Neural progenitor cell (in vitro differentiated cells): ENCODE measurements at regions not wholly inside any gene's neighbourhood (a gene's known extent, or its start where the extent isn't known, plus 50 kb on each side); places are given as distances from the start of the nearest gene placed in this dataset.
A peak's percentile ranks its signal among the peaks of the same experiment; 100 is the strongest.
"Not testable (repeated sequence)": the region's sequence is repeated elsewhere in the genome, so short reads cannot be mapped to it uniquely, and the experiment has no call there.

ENCODE experiments used
- DNase-seq: peaks from one replicate; pipeline ENCODE4 v3.0.0-alpha.2; 2016; ENCODE audit warnings: low spot score
- H2AFZ ChIP-seq: fragments of 200-600 bp; sonication (generic); replicated peaks from 2 replicates; pipeline ENCODE4 v1.6.1; 2016; ENCODE audit warnings: antibody characterized with exemption
- H3F3A ChIP-seq: fragments of 200-600 bp; sonication (generic); 2 replicates; pipeline ENCODE4 v1.6.1; 2016; ENCODE audit warnings: antibody characterized with exemption, low read depth
- H3K27ac ChIP-seq: fragments of 200-600 bp; sonication (generic); 2 replicates; pipeline ENCODE4 v1.5.1; 2016; ENCODE audit warnings: mild to moderate bottlenecking
- H3K27me3 ChIP-seq: fragments of 200-600 bp; sonication (generic); 2 replicates; pipeline ENCODE4 v1.6.1; 2016; ENCODE audit warnings: mild to moderate bottlenecking, moderate library complexity
- H3K36me3 ChIP-seq: fragments of 200-600 bp; sonication (generic); 2 replicates; pipeline ENCODE4 v1.5.1; 2016
- H3K4me1 ChIP-seq: fragments of 200-600 bp; sonication (generic); 2 replicates; pipeline ENCODE4 v1.6.1; 2016; ENCODE audit warnings: mixed run types
- H3K4me2 ChIP-seq: fragments of 200-600 bp; sonication (generic); 2 replicates; pipeline ENCODE4 v1.6.1; 2016
- H3K4me3 ChIP-seq: fragments of 200-600 bp; sonication (generic); 2 replicates; pipeline ENCODE4 v1.5.1; 2016
- H3K79me2 ChIP-seq: fragments of 200-600 bp; sonication (generic); 2 replicates; pipeline ENCODE4 v1.6.1; 2016; ENCODE audit warnings: low read depth
- H3K9ac ChIP-seq: fragments of 200-600 bp; sonication (generic); 2 replicates; pipeline ENCODE4 v1.6.1; 2016
- H3K9me3 ChIP-seq: fragments of 200-600 bp; sonication (generic); 2 replicates; pipeline ENCODE4 v1.5.1; 2016; ENCODE audit warnings: low read depth
- H4K20me1 ChIP-seq: fragments of 200-600 bp; sonication (generic); 2 replicates; pipeline ENCODE4 v1.6.1; 2016; ENCODE audit warnings: low read depth
- H3K27ac Mint-ChIP-seq: 3 replicates; pipeline ENCODE4 v1.8.0; 2021; ENCODE audit warnings: mixed read lengths
- H3K27me3 Mint-ChIP-seq: 2 replicates; pipeline ENCODE4 v1.8.0; 2022; ENCODE audit warnings: low read depth, mild to moderate bottlenecking, inconsistent platforms, moderate library complexity, mixed read lengths; ENCODE audit not compliant: insufficient read depth
- H3K36me3 Mint-ChIP-seq: 3 replicates; pipeline ENCODE4 v1.8.0; 2021; ENCODE audit warnings: mixed read lengths
- H3K4me1 Mint-ChIP-seq: 3 replicates; pipeline ENCODE4 v1.8.0; 2021; ENCODE audit warnings: mixed read lengths
- H3K4me3 Mint-ChIP-seq: 3 replicates; pipeline ENCODE4 v1.8.0; 2021; ENCODE audit warnings: mild to moderate bottlenecking, moderate library complexity, mixed read lengths
- H3K9me3 Mint-ChIP-seq: 3 replicates; pipeline ENCODE4 v1.8.0; 2020; ENCODE audit warnings: mixed read lengths

DNA sequence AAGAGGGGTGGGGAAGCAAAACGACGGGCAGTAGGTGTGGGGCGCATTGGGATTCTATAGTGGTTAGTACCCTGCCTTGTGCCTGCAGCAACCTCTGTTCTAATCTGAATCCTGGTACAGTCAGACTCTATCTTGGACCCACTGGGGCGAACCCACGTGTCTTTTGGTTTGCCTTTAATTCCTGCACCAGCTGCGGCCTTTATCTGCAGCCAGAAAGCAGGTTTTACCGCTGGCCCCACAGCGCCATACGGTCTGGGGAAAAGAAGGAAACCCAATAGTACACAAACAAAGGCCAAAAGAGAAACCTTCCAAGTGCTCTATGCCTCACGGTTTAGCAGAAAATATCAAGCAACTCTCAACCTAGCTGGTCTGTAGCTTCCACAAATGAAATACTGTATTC is 118.2 kb downstream of the PPIAL4A start:
- H3K9me3 Mint-ChIP-seq, H3K4me2 ChIP-seq, H3K9me3 ChIP-seq, H3K27ac ChIP-seq, H3K36me3 ChIP-seq, H2AFZ ChIP-seq, H3K9ac ChIP-seq, H3K4me3 ChIP-seq, H3K4me1 ChIP-seq, H3K27me3 ChIP-seq, H3K4me1 Mint-ChIP-seq, H3K36me3 Mint-ChIP-seq, H3K79me2 ChIP-seq, DNase-seq, H4K20me1 ChIP-seq, H3K27ac Mint-ChIP-seq, H3F3A ChIP-seq: not testable (repeated sequence)
- Mint-ChIP-seq H3K27me3 (peaks cover 14% of the 10 kb centered on the region), H3K4me3 (peak overlapping the region; percentile 64)

DNA sequence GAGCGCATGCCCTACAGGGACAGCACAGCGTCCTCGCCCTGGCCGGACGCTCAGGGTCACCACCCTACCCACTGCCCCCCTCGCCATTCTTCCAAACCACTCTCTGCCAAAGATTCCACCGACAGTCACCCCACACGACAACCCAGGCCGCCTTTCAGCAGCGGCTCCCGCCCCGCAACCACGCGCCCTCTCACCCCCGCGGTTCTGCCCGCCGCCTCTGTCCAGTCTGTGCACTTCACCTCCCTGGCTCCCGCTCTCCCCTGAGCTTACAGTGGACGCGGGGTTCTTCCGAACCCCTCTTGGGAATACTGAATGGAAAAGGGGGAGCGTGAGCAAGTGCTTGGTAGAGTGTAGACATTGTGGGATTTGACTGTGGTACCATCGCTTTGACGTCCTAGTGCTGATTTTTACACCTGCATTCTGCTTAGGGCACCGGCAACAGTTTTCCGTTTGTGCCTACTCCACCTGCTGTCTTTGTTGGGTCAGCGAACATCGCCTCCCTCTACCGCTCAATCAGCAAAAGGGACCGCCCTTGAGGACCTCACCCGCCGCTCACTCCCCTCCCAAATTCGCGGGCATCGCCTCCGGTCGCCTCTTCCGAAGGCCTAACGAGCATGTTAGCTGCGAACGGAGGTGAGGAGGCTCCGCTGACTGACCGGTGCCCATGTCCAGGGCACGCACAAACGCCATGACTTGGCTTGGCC is 119.1 kb downstream of the PPIAL4A start:
- H3K4me1 ChIP-seq, H3K27ac ChIP-seq, H3K4me2 ChIP-seq, H3K36me3 Mint-ChIP-seq, H3K4me3 ChIP-seq, H3K79me2 ChIP-seq, H3K9me3 Mint-ChIP-seq, H3K27me3 ChIP-seq, H3K9me3 ChIP-seq, H3K27ac Mint-ChIP-seq, H3F3A ChIP-seq, H2AFZ ChIP-seq, DNase-seq, H4K20me1 ChIP-seq, H3K36me3 ChIP-seq, H3K9ac ChIP-seq, H3K4me1 Mint-ChIP-seq: not testable (repeated sequence)
- peaks cover 14% of the 10 kb centered on the region for H3K27me3 Mint-ChIP-seq
- H3K4me3 Mint-ChIP-seq: peak overlapping the region; percentile 80

DNA sequence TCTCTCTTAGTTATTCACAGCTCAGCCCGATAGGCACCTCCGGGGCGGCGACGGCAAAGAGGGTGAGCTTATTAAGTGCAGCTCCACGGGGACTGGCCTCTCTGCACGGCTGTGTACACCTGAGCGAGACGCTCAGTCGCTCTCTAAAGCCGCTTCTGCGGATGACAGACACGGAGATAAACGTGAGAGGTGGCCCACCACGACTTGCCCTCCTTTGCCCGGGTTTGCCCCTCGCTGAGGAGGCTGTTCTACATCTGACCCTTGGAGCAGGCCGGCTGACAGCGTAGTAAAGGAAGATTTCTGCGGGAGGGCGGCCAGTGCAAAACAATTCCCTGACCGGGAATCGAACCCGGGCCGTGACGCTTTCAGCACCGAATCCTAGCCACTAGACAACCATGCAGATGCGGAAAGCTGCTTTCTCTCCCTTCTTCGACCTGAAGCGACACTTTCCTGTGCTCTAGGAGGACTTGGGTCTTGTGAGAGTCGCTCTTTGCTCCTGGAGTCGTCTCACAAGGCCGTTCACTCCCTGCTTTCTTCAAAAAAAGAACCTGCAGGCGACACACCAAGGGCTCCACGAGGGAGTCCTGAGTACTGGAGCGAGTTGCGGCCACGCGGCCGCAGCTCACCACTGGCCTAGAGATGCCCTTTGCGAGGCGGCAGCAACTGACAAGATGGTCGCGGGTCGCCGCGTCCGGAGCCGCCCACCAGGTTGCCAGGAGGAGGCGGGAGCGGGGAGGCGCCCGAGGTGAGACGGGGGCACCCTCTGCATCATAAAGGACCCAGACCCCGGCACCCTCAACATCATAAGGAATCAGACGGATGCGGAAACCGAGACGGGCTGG is 119.9 kb downstream of the PPIAL4A start:
- DNase-seq: not testable (repeated sequence)

DNA sequence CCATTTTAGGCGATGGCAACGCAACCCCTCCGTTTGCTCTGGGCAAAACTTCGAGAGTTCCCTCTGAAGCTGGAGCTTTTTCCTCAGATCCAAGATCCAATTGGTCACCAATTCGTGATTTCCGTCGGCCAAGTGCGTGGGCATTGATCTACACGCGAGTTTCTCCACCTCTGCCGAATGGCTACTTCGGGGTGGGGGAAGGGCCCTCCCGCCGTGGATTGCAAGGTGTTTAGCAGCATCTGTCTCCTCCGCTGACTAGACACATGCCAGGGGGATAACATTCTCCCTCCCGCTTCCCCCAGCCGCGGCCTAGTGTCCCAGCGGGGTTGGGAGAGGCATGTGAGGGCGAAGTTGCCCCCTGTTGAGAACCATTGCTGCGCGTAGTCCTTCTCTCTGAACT is 120.6 kb downstream of the PPIAL4A start:
- not testable (repeated sequence) for H3K27me3 ChIP-seq

More for the DNA sequence above, 119.9 kb downstream of the PPIAL4A start:
- H3K4me3 ChIP-seq, H3K27ac Mint-ChIP-seq, H3K9me3 Mint-ChIP-seq, H3K36me3 ChIP-seq, H3F3A ChIP-seq, H4K20me1 ChIP-seq, H3K27me3 ChIP-seq, H3K36me3 Mint-ChIP-seq, H2AFZ ChIP-seq, H3K9ac ChIP-seq, H3K4me1 Mint-ChIP-seq, H3K27ac ChIP-seq, H3K9me3 ChIP-seq, H3K4me2 ChIP-seq, H3K4me1 ChIP-seq, H3K79me2 ChIP-seq: not testable (repeated sequence)
- Mint-ChIP-seq H3K4me3 (peak overlapping the region; percentile 80), H3K27me3 (peaks cover 14% of the 10 kb centered on the region)

DNA sequence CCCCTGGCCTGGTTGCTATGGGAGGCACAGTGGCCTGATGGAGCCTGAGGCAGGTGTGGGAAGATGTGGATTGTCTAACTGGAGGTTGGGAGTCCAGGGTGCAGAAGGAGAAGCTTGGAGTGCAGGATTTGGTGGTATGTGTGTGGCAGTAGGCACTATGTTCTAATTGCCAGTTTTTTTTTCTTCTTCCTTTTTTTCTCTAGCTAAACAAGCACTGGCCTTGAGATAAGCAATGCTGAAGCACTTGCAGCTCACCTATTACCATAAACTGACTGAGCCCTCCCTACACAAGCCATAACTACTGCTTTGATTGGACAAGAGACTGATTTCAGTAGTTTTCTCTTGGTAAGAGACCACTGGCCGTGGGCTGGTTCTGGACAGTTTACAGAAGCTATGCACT is 123.6 kb downstream of the PPIAL4A start:
- H3K27ac ChIP-seq, H3K4me2 ChIP-seq, H3K36me3 Mint-ChIP-seq, H3K4me3 Mint-ChIP-seq, H3K4me1 Mint-ChIP-seq, DNase-seq, H4K20me1 ChIP-seq, H3K4me1 ChIP-seq, H3K79me2 ChIP-seq, H3K9me3 ChIP-seq, H2AFZ ChIP-seq, H3F3A ChIP-seq, H3K9me3 Mint-ChIP-seq, H3K36me3 ChIP-seq, H3K9ac ChIP-seq, H3K27me3 Mint-ChIP-seq, H3K27me3 ChIP-seq, H3K4me3 ChIP-seq, H3K27ac Mint-ChIP-seq: not testable (repeated sequence)

More for the DNA sequence above, 120.6 kb downstream of the PPIAL4A start:
- H3K36me3 Mint-ChIP-seq, H3F3A ChIP-seq, H3K36me3 ChIP-seq, H4K20me1 ChIP-seq, DNase-seq, H3K27ac Mint-ChIP-seq, H3K27ac ChIP-seq, H2AFZ ChIP-seq, H3K79me2 ChIP-seq, H3K9me3 ChIP-seq, H3K4me3 ChIP-seq, H3K4me2 ChIP-seq, H3K9me3 Mint-ChIP-seq, H3K9ac ChIP-seq, H3K4me3 Mint-ChIP-seq, H3K4me1 Mint-ChIP-seq, H3K4me1 ChIP-seq: not testable (repeated sequence)
- H3K27me3 Mint-ChIP-seq: peaks cover 14% of the 10 kb centered on the region

DNA sequence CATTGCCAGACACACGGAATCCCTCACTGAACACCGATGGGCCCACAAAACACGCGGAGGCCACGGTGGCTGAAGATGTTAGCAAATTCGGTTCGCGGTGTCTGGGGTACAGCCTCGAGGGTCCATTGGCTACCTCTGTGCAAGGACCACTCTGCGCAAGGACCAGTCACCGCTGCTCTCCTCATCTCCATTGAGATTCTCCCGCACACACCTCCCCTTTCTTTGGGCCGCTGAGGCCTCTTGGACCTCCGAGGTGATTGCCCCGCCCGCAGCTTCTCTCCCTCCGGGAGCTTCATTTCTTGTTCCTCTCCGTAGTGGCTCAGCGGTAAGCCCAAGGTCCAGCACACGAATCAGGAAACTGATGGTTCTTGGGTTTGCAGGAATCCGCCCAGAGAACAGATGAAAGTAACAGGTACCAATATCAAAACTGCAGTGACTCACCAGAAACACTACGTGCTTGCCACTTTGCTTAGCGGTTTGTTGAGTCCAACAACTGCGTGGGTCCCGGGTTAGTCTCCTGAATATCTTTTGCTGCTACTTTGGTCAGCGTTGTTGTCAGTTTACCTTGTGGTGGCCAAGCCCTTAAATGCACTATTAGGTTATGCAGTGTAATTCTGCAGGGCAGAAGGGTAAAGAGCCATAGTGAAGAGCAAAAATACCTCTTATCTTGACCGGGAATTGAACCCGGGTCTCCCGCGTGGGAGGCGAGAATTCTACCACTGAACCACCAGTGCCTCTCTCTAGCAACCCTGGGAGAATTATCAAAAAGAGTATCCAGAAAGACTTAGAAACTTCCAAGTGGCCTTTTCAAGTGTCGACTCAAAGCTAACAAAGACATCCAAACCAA is 126.8 kb downstream of the PPIAL4A start:
- not testable (repeated sequence) for H4K20me1 ChIP-seq, H3K4me3 ChIP-seq, H3K36me3 ChIP-seq, H3K27ac ChIP-seq, H3K27me3 ChIP-seq, H3K4me1 Mint-ChIP-seq, H3K9ac ChIP-seq, H3K4me2 ChIP-seq, H3K79me2 ChIP-seq, H3K27me3 Mint-ChIP-seq, H3K9me3 ChIP-seq, H3K9me3 Mint-ChIP-seq, H3F3A ChIP-seq, H3K36me3 Mint-ChIP-seq, H3K4me1 ChIP-seq, H2AFZ ChIP-seq
- Mint-ChIP-seq H3K4me3 (peak overlapping the region; percentile 78), H3K27ac (peak overlapping the region; percentile 96)
- peak; percentile 62 for DNase-seq
